Small intestine (tissue), 7 donors: ENCODE measurements at regions not wholly inside any gene's neighbourhood (a gene's known extent, or its start where the extent isn't known, plus 50 kb on each side); places are given as distances from the start of the nearest gene placed in this dataset.

ENCODE experiments used
- DNase-seq, 2 donors: peaks; one replicate each; pipeline versions ENCODE4 v3.0.0 to v3.0.0-alpha.2; 2013
- FAIRE-seq: peaks from 2 replicates; lab custom pipeline; 2012; peaks lifted over from hg19 to GRCh38; lab: Jason Lieb, UNC
- H3K27ac ChIP-seq, 3 donors: one replicate each; pipeline ENCODE4 v1.5.1; 2013; ENCODE audit warnings: low read length in 2 of 3, mild to moderate bottlenecking in 2 of 3, control low read depth in 1 of 3, inconsistent platforms in 1 of 3, low read depth in 1 of 3, moderate library complexity in 1 of 3
- H3K27me3 ChIP-seq, 3 donors: one replicate each; pipeline ENCODE4 v1.6.1; 2013; ENCODE audit warnings: low read length in 3 of 3, inconsistent platforms in 1 of 3; ENCODE audit not compliant: control insufficient read depth in 3 of 3, insufficient read depth in 3 of 3
- H3K36me3 ChIP-seq, 3 donors: one replicate each; pipeline ENCODE4 v1.6.1; 2013; ENCODE audit warnings: low read length in 3 of 3, inconsistent platforms in 1 of 3, low read depth in 1 of 3, mild to moderate bottlenecking in 1 of 3, moderate library complexity in 1 of 3; ENCODE audit not compliant: control insufficient read depth in 3 of 3, insufficient read depth in 2 of 3
- H3K4me1 ChIP-seq, 3 donors: one replicate each; pipeline ENCODE4 v1.6.1; 2013; ENCODE audit warnings: low read length in 2 of 3, inconsistent platforms in 1 of 3, low read depth in 1 of 3, mild to moderate bottlenecking in 1 of 3, moderate library complexity in 1 of 3; ENCODE audit not compliant: control insufficient read depth in 3 of 3, insufficient read depth in 2 of 3
- H3K4me3 ChIP-seq, 3 donors: one replicate each; pipeline ENCODE4 v1.5.1; 2013; ENCODE audit warnings: low read length in 3 of 3, control low read depth in 1 of 3, inconsistent platforms in 1 of 3, low read depth in 1 of 3, mild to moderate bottlenecking in 1 of 3, moderate library complexity in 1 of 3
- H3K9me3 ChIP-seq, 2 donors: one replicate each; pipeline ENCODE4 v1.6.1; 2013; ENCODE audit warnings: low read depth in 1 of 2, low read length in 1 of 2; ENCODE audit not compliant: control insufficient read depth in 2 of 2, insufficient read depth in 1 of 2
- WGBS, 3 donors: extraction: QIAGEN DNeasy Blood & Tissue Kit; methylation state at CpG; one replicate each; pipeline ENCODE4 v1.1.7; 2013; 5-methylcytosine and 5-hydroxymethylcytosine counted together
- donor health status: healthy with polysubstance abuse.
- donor health status: control.
- donor health status: control.
- donor health status: Bipolar disorder and iron deficiency.
- donor health status: healthy.

DNA sequence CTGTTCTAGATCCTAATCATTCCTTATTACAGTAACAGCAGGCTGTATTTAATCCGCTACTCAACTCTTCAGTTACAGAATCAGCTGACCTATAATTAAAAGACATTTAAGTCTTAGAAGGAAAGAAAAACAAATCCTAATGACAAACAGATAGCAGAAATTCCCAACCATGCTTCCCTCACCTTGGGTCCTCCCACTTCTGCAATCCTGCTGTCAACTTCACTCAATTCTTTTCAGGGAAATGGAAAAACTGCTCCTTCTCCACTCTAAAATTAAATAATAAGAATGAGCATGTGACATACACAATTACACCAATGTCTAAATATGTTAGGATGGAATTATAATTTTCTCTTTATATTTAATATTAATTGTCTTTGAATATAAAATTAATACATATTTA, 182.6 kb upstream of the LYPLAL1 start:
- Histone ChIP-seq H3K36me3 (no peaks in the 10 kb centered on the region), H3K27me3 (no peaks in the 10 kb centered on the region), H3K9me3 (no peaks in the 10 kb centered on the region), H3K4me3 (no peak overlapping the region), H3K4me1 (no peaks in the 10 kb centered on the region), H3K27ac (no peak overlapping the region)
- WGBS, 3 donors: 57 to 88% (median 67%) methylated on average over 1 of the region's 1 CpG
- DNase-seq: no peak
- no peak for FAIRE-seq

GRCh38 chr1:218994615-218995014, 179.1 kb upstream of the LYPLAL1 start:
- DNase-seq: no peak
- FAIRE-seq: no peak
- 87 to 95% (median 89%) methylated on average over 1 of the region's 1 CpG for WGBS, 3 donors
- Histone ChIP-seq H3K4me3 (no peak overlapping the region), H3K9me3 (no peaks in the 10 kb centered on the region), H3K27ac (no peak overlapping the region), H3K36me3 (no peaks in the 10 kb centered on the region), H3K4me1 (no peaks in the 10 kb centered on the region), H3K27me3 (no peaks in the 10 kb centered on the region)

DNA sequence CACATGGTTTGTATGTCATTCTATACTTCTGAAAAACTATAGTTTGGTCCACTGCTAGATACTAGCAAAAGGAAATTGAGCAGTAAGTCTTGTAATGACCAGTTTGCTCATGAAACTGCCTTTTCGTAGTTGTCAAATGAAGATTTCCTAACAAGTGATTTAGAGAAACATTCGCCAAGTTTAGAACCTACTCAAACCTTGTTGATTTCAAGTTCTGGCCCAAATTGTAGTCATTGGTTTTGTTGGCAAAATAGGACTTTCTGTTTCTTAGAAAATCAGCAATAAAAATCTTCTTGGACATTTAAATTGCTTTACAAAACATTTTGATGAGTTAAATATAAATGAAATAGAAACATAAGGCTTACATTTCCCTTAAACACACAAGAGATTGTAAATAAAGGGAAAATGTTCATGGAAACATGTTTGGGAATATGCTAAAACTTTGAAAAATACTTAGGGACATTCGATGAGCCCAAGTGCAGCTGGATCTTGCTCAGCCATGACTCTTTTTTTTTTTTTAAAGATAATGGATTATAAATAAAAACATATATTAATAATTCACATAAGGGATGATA, 178.5 kb upstream of the LYPLAL1 start:
- FAIRE-seq (no peak), DNase-seq (no peak)
- H3K4me1 ChIP-seq: no peaks in the 10 kb centered on the region
- no peaks in the 10 kb centered on the region for H3K36me3 ChIP-seq
- H3K27me3 ChIP-seq: no peaks in the 10 kb centered on the region
- H3K9me3 ChIP-seq: no peaks in the 10 kb centered on the region
- WGBS, 3 donors: 71 to 80% (median 73%) methylated on average over 3 of the region's 3 CpGs
- no peak overlapping the region for H3K4me3 ChIP-seq
- H3K27ac ChIP-seq: no peak overlapping the region

DNA sequence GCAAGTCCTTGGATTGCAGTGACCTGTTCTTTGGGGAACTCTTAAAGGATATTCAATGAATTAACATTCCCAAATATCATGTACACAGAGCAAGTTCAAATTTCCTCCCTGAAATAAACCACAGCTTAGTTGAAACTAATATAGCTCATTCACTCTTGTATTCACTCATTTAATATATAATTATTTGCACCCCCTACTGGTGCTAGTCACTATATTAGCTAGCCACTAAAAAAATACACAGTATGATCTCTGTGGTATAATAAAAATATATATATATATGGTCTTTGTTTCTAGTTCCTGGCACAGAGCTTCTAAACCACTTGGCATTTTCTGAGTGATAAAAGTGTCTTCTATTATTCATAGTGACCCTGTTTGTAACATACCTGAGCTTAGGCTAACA, 177.3 kb upstream of the LYPLAL1 start:
- Histone ChIP-seq H3K4me1 (no peaks in the 10 kb centered on the region), H3K4me3 (no peak overlapping the region), H3K27me3 (no peaks in the 10 kb centered on the region), H3K9me3 (no peaks in the 10 kb centered on the region), H3K36me3 (no peaks in the 10 kb centered on the region), H3K27ac (no peak overlapping the region)
- no peak for DNase-seq
- FAIRE-seq: no peak

- no peaks in the 10 kb centered on the region for H3K27me3 ChIP-seq
- FAIRE-seq (no peak), DNase-seq (no peak)
- H3K4me3 ChIP-seq: no peak overlapping the region
- 46 to 63% (median 52%) methylated on average over 1 of the region's 1 CpG for WGBS, 3 donors
- H3K36me3 ChIP-seq: no peaks in the 10 kb centered on the region
- H3K4me1 ChIP-seq: no peaks in the 10 kb centered on the region
- no peaks in the 10 kb centered on the region for H3K9me3 ChIP-seq
- no peak overlapping the region for H3K27ac ChIP-seq
Observed at GRCh38 chr1:219000005-219000404, 173.7 kb upstream of the LYPLAL1 start.

- Histone ChIP-seq H3K9me3 (no peaks in the 10 kb centered on the region), H3K4me3 (no peak overlapping the region), H3K36me3 (no peaks in the 10 kb centered on the region), H3K4me1 (no peaks in the 10 kb centered on the region), H3K27ac (no peak overlapping the region), H3K27me3 (no peaks in the 10 kb centered on the region)
- FAIRE-seq (no peak), DNase-seq (no peak)
- WGBS, 3 donors: 57 to 72% (median 64%) methylated on average over 1 of the region's 1 CpG
Observed at GRCh38 chr1:219000631-219001030, 173.0 kb upstream of the LYPLAL1 start.

- FAIRE-seq: no peak
- 78 to 89% (median 83%) methylated on average over 2 of the region's 2 CpGs for whole genome bisulfite sequencing, 3 donors
Observed at GRCh38 chr1:219010720-219011119, 163.0 kb upstream of the LYPLAL1 start.

GRCh38 chr1:219020386-219020785, 153.3 kb upstream of the LYPLAL1 start:
- H3K4me3 ChIP-seq: no peak overlapping the region
- H3K4me1 ChIP-seq: no peaks in the 10 kb centered on the region
- 72 to 81% (median 78%) methylated on average over 2 of the region's 2 CpGs for WGBS, 3 donors
- FAIRE-seq (no peak), DNase-seq (no peak)
- no peaks in the 10 kb centered on the region for H3K27me3 ChIP-seq
- no peak overlapping the region for H3K27ac ChIP-seq
- H3K9me3 ChIP-seq: peaks cover 0 to 3% of the 10 kb centered on the region in 2 donors
- no peaks in the 10 kb centered on the region for H3K36me3 ChIP-seq

More at GRCh38 chr1:219010720-219011119, 163.0 kb upstream of the LYPLAL1 start:
- H3K27ac ChIP-seq: no peak overlapping the region
- no peaks in the 10 kb centered on the region for H3K4me1 ChIP-seq
- H3K27me3 ChIP-seq: no peaks in the 10 kb centered on the region
- H3K36me3 ChIP-seq: no peaks in the 10 kb centered on the region
- no peak overlapping the region for H3K4me3 ChIP-seq
- DNase-seq: no peak
- H3K9me3 ChIP-seq: no peaks in the 10 kb centered on the region

GRCh38 chr1:219020846-219021245, 152.8 kb upstream of the LYPLAL1 start:
- Histone ChIP-seq H3K4me3 (no peak overlapping the region), H3K4me1 (no peaks in the 10 kb centered on the region), H3K9me3 (peaks cover 0 to 3% of the 10 kb centered on the region in 2 donors), H3K27ac (no peak overlapping the region), H3K36me3 (no peaks in the 10 kb centered on the region), H3K27me3 (no peaks in the 10 kb centered on the region)
- FAIRE-seq (no peak), DNase-seq (no peak)
